ENCODE measurements at regions not wholly inside any gene's neighbourhood (a gene's known extent, or its start where the extent isn't known, plus 50 kb on each side); places are given as distances from the start of the nearest gene placed in this dataset.
A peak's percentile ranks its signal among the peaks of the same experiment; 100 is the strongest.

DNA sequence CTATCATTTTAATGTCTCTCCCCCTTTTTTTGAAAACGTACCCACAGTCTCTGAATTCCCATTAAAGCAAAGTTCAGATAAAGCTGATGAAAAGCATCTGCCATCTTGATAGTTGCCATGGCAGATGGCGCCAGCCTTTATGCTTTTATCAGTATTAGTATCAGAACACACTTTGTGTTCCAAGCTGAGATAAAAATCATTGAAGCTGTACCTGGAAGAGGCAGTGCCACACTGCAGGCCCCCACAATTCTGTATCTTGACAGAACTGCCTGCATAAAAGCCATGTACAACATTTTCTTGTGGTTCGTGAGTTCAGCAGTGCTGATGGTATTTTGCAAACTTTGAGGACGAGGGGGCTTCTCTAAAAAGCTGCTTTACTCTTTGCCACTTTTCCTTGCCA lies 311.7 kb downstream of the SATB1 start:
- H3K4me3 ChIP-seq (ENCODE audit: low read depth in 1 of 2, low read length in 2 of 2) = no peak overlapping the region
- no peaks in the 10 kb centered on the region for H3K36me3 ChIP-seq (ENCODE audit: control insufficient read depth in 1 of 2, insufficient read depth in 2 of 2, low read length in 2 of 2)
- H3K27me3 ChIP-seq (ENCODE audit: control insufficient read depth in 1 of 2, insufficient read depth in 2 of 2, low read length in 2 of 2) = no peaks in the 10 kb centered on the region
- H3K9me3 ChIP-seq (ENCODE audit: control insufficient read depth in 1 of 2, low read length in 2 of 2) = no peaks in the 10 kb centered on the region
- H3K27ac ChIP-seq (ENCODE audit: low read depth, low read length) = no peak overlapping the region
- no peak overlapping the region for H3K9ac ChIP-seq (ENCODE audit: low read depth in 1 of 2, low read length in 2 of 2)
- no peaks in the 10 kb centered on the region for H3K4me1 ChIP-seq (ENCODE audit: control insufficient read depth in 1 of 2, insufficient read depth in 2 of 2, low read length in 2 of 2)

DNA sequence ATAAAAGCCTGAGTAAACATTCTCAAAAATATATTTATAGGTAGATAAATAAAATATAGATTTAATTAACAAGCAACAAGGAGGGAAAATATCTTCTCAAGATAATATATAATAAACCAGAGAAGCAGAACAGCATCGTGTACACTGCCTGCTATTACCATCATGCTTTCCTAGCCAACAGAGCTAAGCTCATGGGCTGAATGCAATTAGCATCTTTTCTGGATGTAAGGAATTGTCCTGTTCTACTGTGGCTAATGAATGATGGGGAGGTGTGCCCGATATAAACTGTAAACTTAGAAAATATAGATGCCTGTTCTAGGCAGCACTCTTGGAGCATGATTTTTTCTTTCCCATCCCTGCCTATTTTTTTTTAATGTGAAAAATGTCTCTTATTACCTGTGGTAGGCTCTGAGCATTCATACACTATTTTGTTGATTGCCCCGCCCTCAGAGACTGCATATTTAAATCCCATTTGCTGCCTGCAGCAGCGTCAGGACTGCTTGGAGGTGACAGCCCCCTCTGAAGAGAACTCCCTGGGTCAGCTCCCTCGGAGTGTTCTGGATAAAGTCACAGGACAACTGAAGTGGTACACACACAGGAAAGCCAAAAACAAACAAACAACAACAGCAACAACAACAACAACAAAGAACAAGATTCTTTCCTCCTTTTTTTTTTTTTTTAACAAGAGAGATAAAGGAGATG lies 312.3 kb downstream of the SATB1 start:
- no peak overlapping the region for H3K4me3 ChIP-seq (ENCODE audit: low read depth in 1 of 2, low read length in 2 of 2)
- H3K9me3 ChIP-seq (ENCODE audit: control insufficient read depth in 1 of 2, low read length in 2 of 2) = no peaks in the 10 kb centered on the region
- no peak overlapping the region for H3K27ac ChIP-seq (ENCODE audit: low read depth, low read length)
- no peaks in the 10 kb centered on the region for H3K27me3 ChIP-seq (ENCODE audit: control insufficient read depth in 1 of 2, insufficient read depth in 2 of 2, low read length in 2 of 2)
- no peak overlapping the region for H3K9ac ChIP-seq (ENCODE audit: low read depth in 1 of 2, low read length in 2 of 2)
- H3K4me1 ChIP-seq (ENCODE audit: control insufficient read depth in 1 of 2, insufficient read depth in 2 of 2, low read length in 2 of 2) = no peaks in the 10 kb centered on the region
- no peaks in the 10 kb centered on the region for H3K36me3 ChIP-seq (ENCODE audit: control insufficient read depth in 1 of 2, insufficient read depth in 2 of 2, low read length in 2 of 2)

DNA sequence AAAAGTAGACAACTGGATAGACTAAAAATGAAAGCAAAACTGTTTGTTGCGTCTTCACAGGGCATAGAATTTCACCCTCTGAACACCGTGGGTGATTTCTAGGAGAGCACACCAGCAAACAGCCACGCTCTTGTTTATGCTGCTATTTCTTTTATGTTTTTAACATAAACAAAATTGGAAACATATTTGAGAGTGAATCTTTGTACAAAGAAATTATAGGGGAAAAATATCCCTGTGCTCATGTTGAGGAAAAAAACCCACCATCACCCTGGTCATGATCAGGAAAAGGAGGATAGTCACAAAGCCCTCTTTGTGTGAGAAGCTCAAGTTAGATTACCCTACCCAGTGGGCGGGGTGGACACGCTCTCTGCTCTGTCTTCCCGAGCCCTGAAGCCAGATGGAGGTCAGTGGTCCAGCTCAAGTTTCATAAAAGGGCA lies 313.3 kb downstream of the SATB1 start:
- Histone ChIP-seq H3K4me1 (ENCODE audit: control insufficient read depth in 1 of 2, insufficient read depth in 2 of 2, low read length in 2 of 2) (no peaks in the 10 kb centered on the region), H3K36me3 (ENCODE audit: control insufficient read depth in 1 of 2, insufficient read depth in 2 of 2, low read length in 2 of 2) (no peaks in the 10 kb centered on the region), H3K9me3 (ENCODE audit: control insufficient read depth in 1 of 2, low read length in 2 of 2) (no peaks in the 10 kb centered on the region), H3K9ac (ENCODE audit: low read depth in 1 of 2, low read length in 2 of 2) (no peak overlapping the region), H3K4me3 (ENCODE audit: low read depth in 1 of 2, low read length in 2 of 2) (peak overlapping the region; percentile 36 to 38), H3K27ac (ENCODE audit: low read depth, low read length) (no peak overlapping the region), H3K27me3 (ENCODE audit: control insufficient read depth in 1 of 2, insufficient read depth in 2 of 2, low read length in 2 of 2) (no peaks in the 10 kb centered on the region)

- H3K9ac ChIP-seq (ENCODE audit: low read depth in 1 of 2, low read length in 2 of 2) = no peak overlapping the region
- no peaks in the 10 kb centered on the region for H3K4me1 ChIP-seq (ENCODE audit: control insufficient read depth in 1 of 2, insufficient read depth in 2 of 2, low read length in 2 of 2)
- no peaks in the 10 kb centered on the region for H3K36me3 ChIP-seq (ENCODE audit: control insufficient read depth in 1 of 2, insufficient read depth in 2 of 2, low read length in 2 of 2)
- no peaks in the 10 kb centered on the region for H3K9me3 ChIP-seq (ENCODE audit: control insufficient read depth in 1 of 2, low read length in 2 of 2)
- H3K27ac ChIP-seq (ENCODE audit: low read depth, low read length) = no peak overlapping the region
- H3K27me3 ChIP-seq (ENCODE audit: control insufficient read depth in 1 of 2, insufficient read depth in 2 of 2, low read length in 2 of 2) = no peaks in the 10 kb centered on the region
- H3K4me3 ChIP-seq (ENCODE audit: low read depth in 1 of 2, low read length in 2 of 2) = no peak overlapping the region
Observed at GRCh38 chr3:18103591-18103990, 321.5 kb downstream of the SATB1 start.

DNA sequence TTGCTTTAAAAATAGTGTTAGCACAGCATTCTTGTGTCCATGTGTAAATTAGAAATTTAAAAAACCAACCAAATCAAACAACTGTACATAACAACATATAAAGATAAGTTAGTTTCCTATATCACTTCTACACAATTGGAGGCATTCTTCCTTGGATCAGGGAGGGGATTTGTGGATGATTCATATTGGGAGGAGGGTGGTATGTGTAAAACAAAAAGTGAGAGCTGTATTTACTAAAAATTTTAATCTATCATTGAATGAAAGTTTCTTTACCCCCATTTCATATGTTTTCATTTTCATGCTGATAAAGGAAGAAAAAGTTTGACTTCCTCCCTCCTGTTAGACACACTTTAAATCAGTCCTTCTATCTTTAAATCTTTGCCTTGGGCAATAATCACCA lies 325.0 kb downstream of the SATB1 start:
- no peak overlapping the region for H3K27ac ChIP-seq (ENCODE audit: low read depth, low read length)
- no peaks in the 10 kb centered on the region for H3K27me3 ChIP-seq (ENCODE audit: control insufficient read depth in 1 of 2, insufficient read depth in 2 of 2, low read length in 2 of 2)
- H3K4me3 ChIP-seq (ENCODE audit: low read depth in 1 of 2, low read length in 2 of 2) = no peak overlapping the region
- no peaks in the 10 kb centered on the region for H3K9me3 ChIP-seq (ENCODE audit: control insufficient read depth in 1 of 2, low read length in 2 of 2)
- H3K36me3 ChIP-seq (ENCODE audit: control insufficient read depth in 1 of 2, insufficient read depth in 2 of 2, low read length in 2 of 2) = no peaks in the 10 kb centered on the region
- H3K9ac ChIP-seq (ENCODE audit: low read depth in 1 of 2, low read length in 2 of 2) = no peak overlapping the region
- no peaks in the 10 kb centered on the region for H3K4me1 ChIP-seq (ENCODE audit: control insufficient read depth in 1 of 2, insufficient read depth in 2 of 2, low read length in 2 of 2)

DNA sequence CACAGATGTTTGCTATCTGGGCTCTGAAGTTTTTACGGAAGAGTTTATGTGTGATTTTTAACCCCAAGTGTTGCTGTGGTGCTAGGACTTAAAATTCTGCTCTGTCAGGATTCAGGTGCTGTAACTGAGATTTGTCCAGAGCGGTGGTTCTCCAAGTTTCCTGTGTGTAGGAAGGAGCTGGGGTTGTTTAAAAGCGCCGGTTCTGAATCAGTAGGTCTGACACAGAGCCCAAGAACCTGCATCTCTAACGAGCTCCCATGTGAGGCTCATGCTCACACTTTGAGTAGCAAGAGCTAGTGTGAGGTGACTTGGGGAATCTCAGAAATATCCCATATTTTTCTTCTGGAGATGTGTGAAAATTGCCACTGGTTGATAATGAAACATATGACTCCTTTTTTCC lies 325.5 kb downstream of the SATB1 start:
- Histone ChIP-seq H3K36me3 (ENCODE audit: control insufficient read depth in 1 of 2, insufficient read depth in 2 of 2, low read length in 2 of 2) (no peaks in the 10 kb centered on the region), H3K27ac (ENCODE audit: low read depth, low read length) (no peak overlapping the region), H3K9ac (ENCODE audit: low read depth in 1 of 2, low read length in 2 of 2) (no peak overlapping the region), H3K4me3 (ENCODE audit: low read depth in 1 of 2, low read length in 2 of 2) (no peak overlapping the region), H3K4me1 (ENCODE audit: control insufficient read depth in 1 of 2, insufficient read depth in 2 of 2, low read length in 2 of 2) (no peaks in the 10 kb centered on the region), H3K27me3 (ENCODE audit: control insufficient read depth in 1 of 2, insufficient read depth in 2 of 2, low read length in 2 of 2) (no peaks in the 10 kb centered on the region), H3K9me3 (ENCODE audit: control insufficient read depth in 1 of 2, low read length in 2 of 2) (no peaks in the 10 kb centered on the region)

DNA sequence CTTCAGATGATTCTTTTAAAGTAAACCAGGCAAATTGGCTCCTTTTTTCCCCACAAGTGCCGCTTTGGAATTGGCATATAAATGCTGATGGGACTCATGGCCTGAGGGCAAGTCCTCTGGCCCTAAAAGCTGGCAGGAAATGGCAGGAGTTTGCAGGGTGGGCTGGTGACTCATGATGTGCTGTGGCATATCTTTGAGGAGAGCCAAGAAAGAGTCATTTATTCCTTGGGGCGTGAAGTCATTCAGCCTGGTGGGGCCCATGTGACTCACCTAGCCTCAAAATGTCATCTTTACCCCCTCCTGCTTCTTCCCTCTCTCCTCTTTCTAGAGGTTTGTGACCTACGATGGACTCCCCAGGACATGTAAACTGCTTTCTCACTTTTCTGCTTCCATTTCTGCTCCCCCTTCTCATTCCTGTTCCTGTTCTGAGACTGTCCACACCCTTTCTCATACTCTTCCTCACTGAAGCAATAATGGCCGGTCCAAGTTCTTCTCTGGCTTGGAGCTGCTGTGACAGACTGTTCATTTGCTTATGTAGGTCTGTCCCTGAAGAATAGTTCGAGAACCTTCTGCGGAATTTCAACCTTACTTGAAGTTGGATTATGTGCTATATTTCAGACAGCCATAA lies 326.1 kb downstream of the SATB1 start:
- Histone ChIP-seq H3K9ac (ENCODE audit: low read depth in 1 of 2, low read length in 2 of 2) (no peak overlapping the region), H3K27ac (ENCODE audit: low read depth, low read length) (no peak overlapping the region), H3K36me3 (ENCODE audit: control insufficient read depth in 1 of 2, insufficient read depth in 2 of 2, low read length in 2 of 2) (no peaks in the 10 kb centered on the region), H3K9me3 (ENCODE audit: control insufficient read depth in 1 of 2, low read length in 2 of 2) (no peaks in the 10 kb centered on the region), H3K27me3 (ENCODE audit: control insufficient read depth in 1 of 2, insufficient read depth in 2 of 2, low read length in 2 of 2) (no peaks in the 10 kb centered on the region), H3K4me3 (ENCODE audit: low read depth in 1 of 2, low read length in 2 of 2) (no peak overlapping the region), H3K4me1 (ENCODE audit: control insufficient read depth in 1 of 2, insufficient read depth in 2 of 2, low read length in 2 of 2) (no peaks in the 10 kb centered on the region)

- Histone ChIP-seq H3K9me3 (ENCODE audit: control insufficient read depth in 1 of 2, low read length in 2 of 2) (no peaks in the 10 kb centered on the region), H3K9ac (ENCODE audit: low read depth in 1 of 2, low read length in 2 of 2) (no peak overlapping the region), H3K36me3 (ENCODE audit: control insufficient read depth in 1 of 2, insufficient read depth in 2 of 2, low read length in 2 of 2) (no peaks in the 10 kb centered on the region), H3K4me3 (ENCODE audit: low read depth in 1 of 2, low read length in 2 of 2) (no peak overlapping the region), H3K27me3 (ENCODE audit: control insufficient read depth in 1 of 2, insufficient read depth in 2 of 2, low read length in 2 of 2) (no peaks in the 10 kb centered on the region), H3K4me1 (ENCODE audit: control insufficient read depth in 1 of 2, insufficient read depth in 2 of 2, low read length in 2 of 2) (no peaks in the 10 kb centered on the region), H3K27ac (ENCODE audit: low read depth, low read length) (no peak overlapping the region)
Observed at GRCh38 chr3:18097989-18098388, 327.1 kb downstream of the SATB1 start.

DNA sequence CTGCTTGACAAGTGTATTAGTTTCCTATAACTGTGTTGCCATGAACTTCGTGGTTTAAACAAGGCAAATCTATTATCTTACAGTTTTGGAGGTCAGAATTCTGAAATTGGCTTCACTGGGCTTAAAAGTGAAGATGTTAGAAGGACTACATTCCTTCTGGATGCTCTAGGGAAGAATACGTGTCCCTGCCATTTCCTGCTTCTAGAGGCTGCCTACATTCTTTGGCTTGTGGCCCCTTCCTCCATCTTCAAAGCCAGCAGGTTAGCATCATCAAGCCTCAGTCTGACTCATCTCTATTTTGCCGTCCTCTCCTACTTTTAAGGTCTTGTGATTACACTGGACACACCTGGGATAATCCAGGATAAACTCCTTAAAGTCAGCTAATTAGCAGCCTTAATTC lies 327.7 kb downstream of the SATB1 start:
- H3K36me3 ChIP-seq (ENCODE audit: control insufficient read depth in 1 of 2, insufficient read depth in 2 of 2, low read length in 2 of 2) = no peaks in the 10 kb centered on the region
- no peaks in the 10 kb centered on the region for H3K27me3 ChIP-seq (ENCODE audit: control insufficient read depth in 1 of 2, insufficient read depth in 2 of 2, low read length in 2 of 2)
- H3K9me3 ChIP-seq (ENCODE audit: control insufficient read depth in 1 of 2, low read length in 2 of 2) = no peaks in the 10 kb centered on the region
- H3K4me1 ChIP-seq (ENCODE audit: control insufficient read depth in 1 of 2, insufficient read depth in 2 of 2, low read length in 2 of 2) = no peaks in the 10 kb centered on the region
- H3K9ac ChIP-seq (ENCODE audit: low read depth in 1 of 2, low read length in 2 of 2) = no peak overlapping the region
- no peak overlapping the region for H3K4me3 ChIP-seq (ENCODE audit: low read depth in 1 of 2, low read length in 2 of 2)
- H3K27ac ChIP-seq (ENCODE audit: low read depth, low read length) = no peak overlapping the region

- H3K9me3 ChIP-seq (ENCODE audit: control insufficient read depth in 1 of 2, low read length in 2 of 2) = no peaks in the 10 kb centered on the region
- H3K36me3 ChIP-seq (ENCODE audit: control insufficient read depth in 1 of 2, insufficient read depth in 2 of 2, low read length in 2 of 2) = no peaks in the 10 kb centered on the region
- no peak overlapping the region for H3K4me3 ChIP-seq (ENCODE audit: low read depth in 1 of 2, low read length in 2 of 2)
- no peaks in the 10 kb centered on the region for H3K4me1 ChIP-seq (ENCODE audit: control insufficient read depth in 1 of 2, insufficient read depth in 2 of 2, low read length in 2 of 2)
- no peak overlapping the region for H3K9ac ChIP-seq (ENCODE audit: low read depth in 1 of 2, low read length in 2 of 2)
- no peaks in the 10 kb centered on the region for H3K27me3 ChIP-seq (ENCODE audit: control insufficient read depth in 1 of 2, insufficient read depth in 2 of 2, low read length in 2 of 2)
- no peak overlapping the region for H3K27ac ChIP-seq (ENCODE audit: low read depth, low read length)
Observed at GRCh38 chr3:18092726-18093125, 332.4 kb downstream of the SATB1 start.
